IMR-90 (cell line): ENCODE measurements at regions not wholly inside any gene's neighbourhood (a gene's known extent, or its start where the extent isn't known, plus 50 kb on each side); places are given as distances from the start of the nearest gene placed in this dataset.

Experiments used
- ATAC-seq: fragments of 200-7000 bp; cut with Tn5 transposase; 2 replicates; pipeline ENCODE4 v1.9.1; 2020; ENCODE audit warnings: low read depth, mild to moderate bottlenecking, moderate library complexity
- BruUV-seq: library from RNA; stranded (reverse); fragments of 400-500 nt; replicated peaks from 2 replicates; lab custom pipeline; 2021; lab: Mats Ljungman, UMichigan
- CTCF ChIA-PET: fragments of 300-600 bp; formaldehyde crosslinking; extraction: SDS; loops from one replicate; lab custom pipeline; 2021; ENCODE audit warnings: antibody characterized with exemption; lab: Yijun Ruan, JAX
- POLR2A ChIA-PET: fragments of 300-600 bp; sonication (Branson Sonifier 250); formaldehyde crosslinking; loops from one replicate; lab custom pipeline; 2022; ENCODE audit warnings: antibody characterized with exemption; ENCODE audit not compliant: unreplicated experiment; lab: Charles Lee
- DNase-seq: peaks from one replicate; pipeline ENCODE4 v3.0.0; 2013
- H2AFZ ChIP-seq: replicated peaks from 2 replicates; pipeline ENCODE3; 2013; ENCODE audit warnings: low read length, mild to moderate bottlenecking; ENCODE audit not compliant: poor library complexity
- H2AK5ac ChIP-seq: 2 replicates; pipeline ENCODE4 v1.6.1; 2013; ENCODE audit warnings: low read depth, low read length, inconsistent platforms
- H2AK9ac ChIP-seq: replicated peaks from 2 replicates; pipeline ENCODE3; 2013; ENCODE audit warnings: mild to moderate bottlenecking, low read depth, low read length, moderate library complexity; ENCODE audit not compliant: poor library complexity
- H2BK120ac ChIP-seq: 2 replicates; pipeline ENCODE4 v1.6.1; 2013; ENCODE audit warnings: low read depth, low read length, inconsistent platforms
- H2BK15ac ChIP-seq: 3 replicates; pipeline ENCODE4 v1.6.1; 2013; ENCODE audit warnings: low read depth, low read length, inconsistent platforms
- H2BK20ac ChIP-seq: 2 replicates; pipeline ENCODE4 v1.6.1; 2013; ENCODE audit warnings: low read depth, mild to moderate bottlenecking, inconsistent platforms, low read length, moderate library complexity
- H2BK5ac ChIP-seq: 2 replicates; pipeline ENCODE4 v1.6.1; 2013; ENCODE audit warnings: mild to moderate bottlenecking, low read depth, low read length, inconsistent platforms; ENCODE audit not compliant: poor library complexity, severe bottlenecking
- H3K14ac ChIP-seq: replicated peaks from 2 replicates; pipeline ENCODE4 v1.6.1; 2013; ENCODE audit warnings: low read depth, low read length, inconsistent platforms
- H3K18ac ChIP-seq: 2 replicates; pipeline ENCODE4 v1.6.1; 2013; ENCODE audit warnings: low read depth, low read length, control low read depth
- H3K23ac ChIP-seq: 2 replicates; pipeline ENCODE4 v1.6.1; 2013; ENCODE audit warnings: low read depth, low read length, inconsistent platforms
- H3K27ac ChIP-seq: 2 replicates; pipeline ENCODE4 v1.5.1; 2013; ENCODE audit warnings: mild to moderate bottlenecking, control low read depth, low read length; ENCODE audit not compliant: insufficient read depth
- H3K27me3 ChIP-seq: 2 replicates; pipeline ENCODE4 v1.6.1; 2013; ENCODE audit warnings: low read length; ENCODE audit not compliant: control insufficient read depth, insufficient read depth
- H3K36me3 ChIP-seq: 2 replicates; pipeline ENCODE4 v1.6.1; 2013; ENCODE audit warnings: low read length, mixed read lengths; ENCODE audit not compliant: control insufficient read depth, insufficient read depth
- H3K4ac ChIP-seq: 2 replicates; pipeline ENCODE4 v1.6.1; 2013; ENCODE audit warnings: low read depth, low read length, inconsistent platforms
- H3K4me1 ChIP-seq: 2 replicates; pipeline ENCODE4 v1.6.1; 2013; ENCODE audit warnings: low read length, mixed read lengths; ENCODE audit not compliant: control insufficient read depth, insufficient read depth
- H3K4me2 ChIP-seq: 2 replicates; pipeline ENCODE4 v1.6.1; 2013; ENCODE audit warnings: low read depth, mild to moderate bottlenecking, control low read depth, low read length, moderate library complexity
- H3K4me3 ChIP-seq: 2 replicates; pipeline ENCODE4 v1.5.1; 2013; ENCODE audit warnings: low read depth, mild to moderate bottlenecking, control low read depth, low read length, moderate library complexity; ENCODE audit not compliant: insufficient read depth
- H3K56ac ChIP-seq: 2 replicates; pipeline ENCODE4 v1.6.1; 2013; ENCODE audit warnings: low read length, inconsistent platforms; ENCODE audit not compliant: insufficient read depth; ENCODE audit errors: extremely low read depth
- H3K79me1 ChIP-seq, 2 experiments: 2 replicates each; pipeline ENCODE4 v1.6.1; 2013; ENCODE audit warnings: low read length in 2 of 2, inconsistent platforms in 1 of 2, low read depth in 1 of 2
- H3K9ac ChIP-seq: 2 replicates; pipeline ENCODE4 v1.6.1; 2013; ENCODE audit warnings: low read depth, low read length, control low read depth
- H3K9me1 ChIP-seq: 2 replicates; pipeline ENCODE4 v1.6.1; 2013; ENCODE audit warnings: low read length, inconsistent platforms; ENCODE audit not compliant: insufficient read depth
- H3K9me3 ChIP-seq: 2 replicates; pipeline ENCODE4 v1.6.1; 2013; ENCODE audit warnings: low read length; ENCODE audit not compliant: control insufficient read depth, insufficient read depth
- H4K20me1 ChIP-seq: 2 replicates; pipeline ENCODE4 v1.6.1; 2013; ENCODE audit warnings: low read length, inconsistent platforms; ENCODE audit not compliant: insufficient read depth
- H4K5ac ChIP-seq: 2 replicates; pipeline ENCODE4 v1.6.1; 2013; ENCODE audit warnings: mild to moderate bottlenecking, low read depth, low read length, control low read depth
- H4K8ac ChIP-seq, 2 experiments: 2 replicates each; pipeline ENCODE4 v1.6.1; 2013; ENCODE audit warnings: low read depth in 2 of 2, low read length in 2 of 2, control low read depth in 1 of 2, inconsistent platforms in 1 of 2
- H4K91ac ChIP-seq: 2 replicates; pipeline ENCODE4 v1.6.1; 2013; ENCODE audit warnings: low read depth, low read length, inconsistent platforms; ENCODE audit not compliant: insufficient read depth
- BHLHE40 ChIP-seq: fragments of 150-350 bp; IDR thresholded peaks from 2 replicates; pipeline ENCODE4 v1.6.1; 2016; ENCODE audit warnings: mild to moderate bottlenecking, low read depth, low read length
- CEBPB ChIP-seq: IDR thresholded peaks from 2 replicates; pipeline ENCODE4 v1.6.1; 2012; ENCODE audit warnings: low read depth, low read length, improper control_type of control experiment
- CHD1 ChIP-seq: IDR thresholded peaks from 2 replicates; pipeline ENCODE4 v1.6.1; 2012; ENCODE audit warnings: low read depth, low read length, improper control_type of control experiment
- FOS ChIP-seq: fragments of 150-350 bp; IDR thresholded peaks from 2 replicates; pipeline ENCODE4 v1.6.1; 2016; ENCODE audit warnings: low read depth, low read length
- MAFK ChIP-seq: IDR thresholded peaks from 2 replicates; pipeline ENCODE4 v1.6.1; 2012; ENCODE audit warnings: low read depth, low read length, improper control_type of control experiment
- MAZ ChIP-seq: IDR thresholded peaks from 2 replicates; pipeline ENCODE4 v1.6.1; 2012; ENCODE audit warnings: low read depth, mild to moderate bottlenecking, low read length, improper control_type of control experiment, moderate library complexity, borderline replicate concordance
- MXI1 ChIP-seq: IDR thresholded peaks from 2 replicates; pipeline ENCODE4 v1.6.1; 2012; ENCODE audit warnings: low read depth, mild to moderate bottlenecking, low read length, moderate library complexity, borderline replicate concordance
- POLR2A ChIP-seq: IDR thresholded peaks from 2 replicates; pipeline ENCODE4 v1.6.1; 2012; ENCODE audit warnings: mild to moderate bottlenecking, low read depth, low read length
- RAD21 ChIP-seq: IDR thresholded peaks from 2 replicates; pipeline ENCODE4 v1.6.1; 2012; ENCODE audit warnings: low read length, improper control_type of control experiment
- RCOR1 ChIP-seq: IDR thresholded peaks from 2 replicates; pipeline ENCODE4 v1.6.1; 2012; ENCODE audit warnings: mild to moderate bottlenecking, low read length, improper control_type of control experiment; ENCODE audit not compliant: insufficient replicate concordance
- RFX5 ChIP-seq: IDR thresholded peaks from 2 replicates; pipeline ENCODE4 v1.8.0; 2012; ENCODE audit warnings: low read depth, mild to moderate bottlenecking, low read length, moderate library complexity
- SMC3 ChIP-seq: fragments of 150-350 bp; IDR thresholded peaks from 2 replicates; pipeline ENCODE4 v1.6.1; 2016; ENCODE audit warnings: low read depth, mild to moderate bottlenecking, antibody characterized with exemption, low read length, moderate library complexity
- USF2 ChIP-seq: fragments of 150-350 bp; IDR thresholded peaks from 2 replicates; pipeline ENCODE4 v1.6.1; 2017; ENCODE audit warnings: mild to moderate bottlenecking, antibody characterized with exemption, low read length, low read depth
- WGBS, 2 experiments: methylation state at CpG; one replicate each; pipeline versions ENCODE4 v1.1.5 to v1.1.7; 2013; ENCODE audit warnings: missing lambda C conversion rate in 2 of 2; ENCODE audit not compliant: insufficient read length in 1 of 2; ENCODE audit errors: extremely low coverage in 2 of 2; 5-methylcytosine and 5-hydroxymethylcytosine counted together
- dilution Hi-C: fragments of 300-500 bp; cut with HindIII; formaldehyde crosslinking; loops from one replicate; pipeline ENCODE4 v1.14.3; 2018; ENCODE audit warnings: low sequenced_read_pairs; ENCODE audit not compliant: unreplicated experiment
- in situ Hi-C: fragments of 300-500 bp; cut with MboI; formaldehyde crosslinking; loops from 3 replicates; pipeline ENCODE4 v1.14.3; 2019; ENCODE audit warnings: low sequenced_read_pairs, inconsistent platforms, mixed read lengths
- intact Hi-C: fragments of 100-400 bp; cut with micrococcal nuclease; formaldehyde crosslinking; loops from 2 replicates; pipeline ENCODE4 v1.10.0; 2022

DNA sequence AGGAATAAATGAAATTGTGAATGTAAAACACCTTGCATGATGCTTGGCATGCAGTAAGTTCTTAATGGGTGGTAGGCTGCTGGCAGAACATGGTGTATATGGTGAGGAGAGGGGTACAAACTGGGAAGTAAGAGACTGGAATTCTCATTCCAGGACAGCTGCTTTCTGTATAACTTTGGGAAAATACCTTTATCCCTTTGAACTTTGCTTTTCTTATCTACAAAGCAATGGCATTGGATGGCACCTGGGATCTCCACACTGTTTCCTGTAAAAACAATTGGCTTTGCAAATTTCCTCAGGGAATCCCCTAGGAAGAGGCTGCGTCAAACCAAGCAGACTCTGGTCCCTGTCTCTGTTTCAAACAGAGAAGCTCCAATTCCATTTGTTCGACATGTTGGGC lies 100.7 kb upstream of the SLC4A7 start:
- dilution Hi-C loops: no loop called here
- H2BK120ac ChIP-seq: no peak overlapping the region
- no TSS peak for BruUV-seq
- H2BK5ac ChIP-seq: no peak overlapping the region
- no peak overlapping the region for H2AK5ac ChIP-seq
- H4K5ac ChIP-seq: no peak overlapping the region
- H2AK9ac ChIP-seq: no peak overlapping the region
- H3K27ac ChIP-seq: no peak overlapping the region
- H4K91ac ChIP-seq: no peak overlapping the region
- H3K4me3 ChIP-seq: no peak overlapping the region
- H3K14ac ChIP-seq: no peak overlapping the region
- no peak overlapping the region for H3K56ac ChIP-seq
- no peak overlapping the region for H3K4ac ChIP-seq
- DNase-seq (no peak), ATAC-seq (no peak)
- no peak overlapping the region for H2AFZ ChIP-seq
- CTCF ChIA-PET: no interaction called here
- no peak overlapping the region for H4K8ac ChIP-seq
- H3K9me1 ChIP-seq: no peaks in the 10 kb centered on the region; the same call in 1 of the 2 replicates
- H4K20me1 ChIP-seq: no peaks in the 10 kb centered on the region
- H3K18ac ChIP-seq: no peak overlapping the region
- TF ChIP-seq CEBPB: no peak
- TF ChIP-seq BHLHE40: no peak
- no peak for TF ChIP-seq POLR2A
- no peak for TF ChIP-seq SMC3
- no peak for TF ChIP-seq USF2
- TF ChIP-seq RAD21: no peak
- no peak for TF ChIP-seq MXI1
- no peak for TF ChIP-seq FOS
- TF ChIP-seq RFX5: no peak
- TF ChIP-seq MAZ: no peak
- no peak for TF ChIP-seq MAFK
- no peak for TF ChIP-seq CHD1
- no peak for TF ChIP-seq RCOR1
- H2BK15ac ChIP-seq: no peak overlapping the region
- H3K36me3 ChIP-seq: no peaks in the 10 kb centered on the region
- peaks cover 2% of the 10 kb centered on the region; the same call in 1 of the 2 replicates for H3K4me1 ChIP-seq
- in situ Hi-C loops: no loop called here
- H2BK20ac ChIP-seq: no peak overlapping the region
- no peaks in the 10 kb centered on the region for H3K27me3 ChIP-seq
- WGBS, 2 experiments: no CpG with 5 or more reads among the region's 2 CpGs
- POLR2A ChIA-PET: no interaction called here
- no peak overlapping the region for H3K9ac ChIP-seq
- no peak overlapping the region for H3K4me2 ChIP-seq
- no peak overlapping the region for H3K23ac ChIP-seq
- intact Hi-C loops: no loop called here
- no peaks in the 10 kb centered on the region for H3K9me3 ChIP-seq
- H3K79me1 ChIP-seq: no peaks in the 10 kb centered on the region
